Right atrium auricular region (tissue), 2 donors: ENCODE measurements at regions not wholly inside any gene's neighbourhood (a gene's known extent, or its start where the extent isn't known, plus 50 kb on each side); places are given as distances from the start of the nearest gene placed in this dataset.

Experiments used
- DNase-seq: peaks from one replicate; pipeline ENCODE4 v3.0.0-alpha.2; 2019; ENCODE audit warnings: low spot score
- H3K27ac ChIP-seq, 2 donors: fragments of 200-600 bp; sonication (generic); 1 replicate in 1 of 2; 2 replicates in 1 of 2; pipeline ENCODE4 v1.5.1; 2016 to 2019
- H3K27me3 ChIP-seq, 2 donors: fragments of 200-600 bp; sonication (generic); one replicate each; pipeline versions ENCODE4 v1.5.1 to v1.6.0; 2017 to 2019
- H3K36me3 ChIP-seq: fragments of 200-600 bp; sonication (generic); one replicate; pipeline ENCODE4 v1.5.1; 2016
- H3K4me1 ChIP-seq, 2 donors: fragments of 200-600 bp; sonication (generic); one replicate each; pipeline versions ENCODE4 v1.5.1 to v1.6.0; 2017 to 2019
- H3K4me3 ChIP-seq, 2 donors: fragments of 200-600 bp; sonication (generic); 1 replicate in 1 of 2; 2 replicates in 1 of 2; pipeline ENCODE4 v1.5.1; 2017 to 2019; ENCODE audit warnings: mild to moderate bottlenecking in 1 of 2, moderate library complexity in 1 of 2
- H3K9me3 ChIP-seq, 2 donors: fragments of 200-600 bp; sonication (generic); one replicate each; pipeline ENCODE4 v1.5.1; 2019
- TF ChIP-seq, protein P1 (sequence below), 2 donors: fragments of 200-600 bp; sonication (generic); IDR thresholded peaks; one replicate each; pipeline ENCODE4 v1.5.1; 2019; ENCODE audit warnings: antibody characterized with exemption in 2 of 2

DNA sequence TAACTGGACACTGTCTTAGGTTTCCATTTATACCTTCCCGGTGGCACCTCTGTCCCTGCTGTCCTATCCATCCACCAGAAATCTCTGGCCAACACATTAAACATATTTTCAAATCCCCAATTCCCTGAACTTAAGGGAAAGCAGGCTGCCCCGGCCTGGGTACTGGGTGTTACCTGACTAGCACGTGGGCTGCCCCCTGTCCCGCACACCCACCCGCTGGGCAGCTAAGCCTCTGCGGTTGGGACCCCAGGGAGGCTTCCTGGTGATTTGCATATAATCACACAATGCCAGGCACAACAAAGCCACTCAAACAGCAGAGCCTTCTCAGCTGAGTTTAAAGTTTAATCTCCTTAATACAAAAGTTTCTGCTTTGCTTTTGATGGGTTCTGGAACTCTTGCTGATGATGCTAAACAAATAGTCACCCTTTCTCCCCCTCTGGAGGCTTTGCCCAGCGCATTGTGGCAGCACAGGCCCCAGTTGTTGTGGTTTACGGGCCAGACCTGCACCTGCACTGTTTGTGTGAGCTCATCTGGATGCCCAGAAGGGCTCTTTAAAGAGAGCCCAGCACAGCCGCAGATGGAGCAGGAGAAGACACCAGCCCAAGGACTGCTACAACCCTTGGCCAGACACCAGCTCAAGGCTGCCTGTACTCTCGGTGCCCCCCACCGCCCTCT lies 59.9 kb upstream of the POU2AF1 start:
- TF ChIP-seq, protein P1, sequence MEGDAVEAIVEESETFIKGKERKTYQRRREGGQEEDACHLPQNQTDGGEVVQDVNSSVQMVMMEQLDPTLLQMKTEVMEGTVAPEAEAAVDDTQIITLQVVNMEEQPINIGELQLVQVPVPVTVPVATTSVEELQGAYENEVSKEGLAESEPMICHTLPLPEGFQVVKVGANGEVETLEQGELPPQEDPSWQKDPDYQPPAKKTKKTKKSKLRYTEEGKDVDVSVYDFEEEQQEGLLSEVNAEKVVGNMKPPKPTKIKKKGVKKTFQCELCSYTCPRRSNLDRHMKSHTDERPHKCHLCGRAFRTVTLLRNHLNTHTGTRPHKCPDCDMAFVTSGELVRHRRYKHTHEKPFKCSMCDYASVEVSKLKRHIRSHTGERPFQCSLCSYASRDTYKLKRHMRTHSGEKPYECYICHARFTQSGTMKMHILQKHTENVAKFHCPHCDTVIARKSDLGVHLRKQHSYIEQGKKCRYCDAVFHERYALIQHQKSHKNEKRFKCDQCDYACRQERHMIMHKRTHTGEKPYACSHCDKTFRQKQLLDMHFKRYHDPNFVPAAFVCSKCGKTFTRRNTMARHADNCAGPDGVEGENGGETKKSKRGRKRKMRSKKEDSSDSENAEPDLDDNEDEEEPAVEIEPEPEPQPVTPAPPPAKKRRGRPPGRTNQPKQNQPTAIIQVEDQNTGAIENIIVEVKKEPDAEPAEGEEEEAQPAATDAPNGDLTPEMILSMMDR (IDR thresholded peaks at IDR 0.05) = no peak

DNA sequence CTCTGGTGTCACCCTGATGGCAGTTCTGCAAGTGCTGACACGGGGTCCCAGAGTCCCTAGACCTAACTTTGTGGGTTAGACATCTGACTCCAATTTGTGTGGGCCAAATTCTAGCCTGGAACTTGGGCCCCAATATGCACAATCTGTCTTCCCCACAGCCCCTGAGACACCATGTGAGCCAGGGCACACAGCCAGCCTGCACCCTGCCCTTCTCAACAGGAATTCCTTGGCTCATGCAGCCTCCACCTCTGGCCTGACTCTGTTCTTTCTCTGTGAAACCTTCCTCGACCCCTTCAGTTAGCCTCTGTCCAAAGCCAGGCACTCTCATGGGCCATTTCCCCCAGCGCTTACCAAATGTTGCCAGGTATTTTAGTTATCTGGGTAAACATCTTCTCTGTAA lies 59.1 kb upstream of the POU2AF1 start:
- no peak overlapping the region for H3K4me3 ChIP-seq
- no peaks in the 10 kb centered on the region for H3K27me3 ChIP-seq
- no peak overlapping the region for H3K27ac ChIP-seq
- H3K4me1 ChIP-seq = peaks cover 0 to 7% of the 10 kb centered on the region in 2 donors
- TF ChIP-seq, protein P1 (IDR thresholded peaks at IDR 0.05) = no peak
- no peaks in the 10 kb centered on the region for H3K9me3 ChIP-seq
- H3K36me3 ChIP-seq = no peaks in the 10 kb centered on the region
- DNase-seq = no peak

More for the DNA sequence above, 59.9 kb upstream of the POU2AF1 start:
- no peak for DNase-seq
- Histone ChIP-seq H3K9me3 (no peaks in the 10 kb centered on the region), H3K4me3 (no peak overlapping the region), H3K4me1 (peaks cover 0 to 7% of the 10 kb centered on the region in 2 donors), H3K36me3 (no peaks in the 10 kb centered on the region), H3K27ac (no peak overlapping the region), H3K27me3 (no peaks in the 10 kb centered on the region)

DNA sequence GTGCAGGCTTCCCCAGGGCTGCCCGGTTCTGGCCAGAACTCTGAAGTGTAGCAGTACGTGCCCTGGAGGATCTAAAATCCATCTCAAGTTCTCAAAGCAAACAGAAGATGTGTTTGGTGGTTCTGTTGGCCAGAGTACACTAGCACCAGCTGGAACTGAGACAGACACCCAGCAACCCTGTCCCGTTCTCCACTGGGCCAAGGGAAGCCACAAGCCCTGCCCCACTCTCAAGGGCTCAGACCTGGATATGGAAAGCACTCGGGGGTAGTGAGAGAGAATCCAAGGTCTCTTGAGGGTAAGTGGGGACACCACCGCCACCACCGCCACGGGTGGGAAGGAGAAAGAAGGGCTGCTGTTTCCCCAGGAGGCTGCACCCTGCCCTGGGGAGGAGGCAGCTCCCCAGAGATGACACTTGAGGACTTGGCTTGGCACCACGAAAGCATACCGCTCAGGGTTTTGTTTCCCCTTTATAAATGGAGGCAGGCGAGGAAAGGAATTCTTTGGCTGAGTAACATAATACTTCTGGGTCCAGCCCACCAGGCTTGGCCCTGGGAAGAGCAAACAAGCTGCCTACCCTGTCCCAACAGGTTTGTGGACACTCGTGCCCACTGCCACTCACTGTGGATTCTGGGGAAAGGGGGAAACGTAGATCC lies 56.1 kb upstream of the POU2AF1 start:
- no peak overlapping the region for H3K27ac ChIP-seq
- H3K4me3 ChIP-seq = no peak overlapping the region
- H3K4me1 ChIP-seq = peaks cover 0 to 7% of the 10 kb centered on the region in 2 donors
- H3K27me3 ChIP-seq = no peaks in the 10 kb centered on the region
- TF ChIP-seq, protein P1 (IDR thresholded peaks at IDR 0.05) = no peak
- H3K36me3 ChIP-seq = no peaks in the 10 kb centered on the region
- no peak for DNase-seq
- no peaks in the 10 kb centered on the region for H3K9me3 ChIP-seq

DNA sequence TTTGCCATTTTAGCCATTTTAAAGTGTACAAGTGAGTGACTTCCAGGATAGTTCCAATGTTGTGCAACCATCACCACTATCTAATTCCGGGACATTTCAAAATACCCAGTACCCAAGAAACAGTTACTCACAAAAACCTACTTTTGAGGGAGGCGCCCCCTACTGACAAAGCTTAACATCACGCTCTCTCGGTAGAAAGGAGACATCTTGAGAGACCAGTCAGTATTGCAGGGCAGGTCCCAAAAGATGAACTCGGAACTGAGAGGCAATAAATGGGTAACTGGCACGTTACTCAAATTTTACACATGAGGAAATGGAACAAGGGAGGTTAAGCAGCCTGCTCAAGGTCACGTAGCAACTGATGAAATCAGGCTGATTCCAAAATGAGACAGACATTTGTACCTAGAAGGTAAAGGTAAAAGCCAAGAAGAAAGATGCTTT lies 50.0 kb upstream of the POU2AF1 start:
- no peaks in the 10 kb centered on the region for H3K9me3 ChIP-seq
- H3K27ac ChIP-seq = no peak overlapping the region
- H3K4me1 ChIP-seq = no peaks in the 10 kb centered on the region
- TF ChIP-seq, protein P1 (IDR thresholded peaks at IDR 0.05) = peak in 1 of 2 donors; percentile 59
- no peak overlapping the region for H3K4me3 ChIP-seq
- no peaks in the 10 kb centered on the region for H3K27me3 ChIP-seq
- H3K36me3 ChIP-seq = no peaks in the 10 kb centered on the region
- DNase-seq = peak; percentile 83
